ENCODE measurements at regions not wholly inside any gene's neighbourhood (a gene's known extent, or its start where the extent isn't known, plus 50 kb on each side); places are given as distances from the start of the nearest gene placed in this dataset.

DNA sequence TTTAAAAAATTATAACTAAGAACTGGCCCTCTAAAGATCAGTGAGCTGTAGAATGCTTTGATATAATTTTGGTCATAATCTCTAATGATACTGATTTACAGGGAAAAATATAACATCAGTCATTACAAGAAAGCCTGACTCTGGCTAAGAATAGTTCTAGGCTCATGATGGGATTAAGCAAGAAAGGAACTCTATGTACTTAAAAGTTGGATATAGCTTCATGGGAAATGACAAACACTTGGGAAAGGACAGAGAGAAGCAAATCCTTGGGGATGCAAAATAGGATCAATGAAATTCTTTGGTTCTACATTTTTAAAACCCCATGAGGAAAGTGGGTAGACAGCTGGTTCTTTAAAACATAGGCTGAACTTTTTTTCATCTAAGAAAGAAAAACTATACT is 472.7 kb upstream of the NR2F2 start:
- TF ChIP-seq, protein P1, sequence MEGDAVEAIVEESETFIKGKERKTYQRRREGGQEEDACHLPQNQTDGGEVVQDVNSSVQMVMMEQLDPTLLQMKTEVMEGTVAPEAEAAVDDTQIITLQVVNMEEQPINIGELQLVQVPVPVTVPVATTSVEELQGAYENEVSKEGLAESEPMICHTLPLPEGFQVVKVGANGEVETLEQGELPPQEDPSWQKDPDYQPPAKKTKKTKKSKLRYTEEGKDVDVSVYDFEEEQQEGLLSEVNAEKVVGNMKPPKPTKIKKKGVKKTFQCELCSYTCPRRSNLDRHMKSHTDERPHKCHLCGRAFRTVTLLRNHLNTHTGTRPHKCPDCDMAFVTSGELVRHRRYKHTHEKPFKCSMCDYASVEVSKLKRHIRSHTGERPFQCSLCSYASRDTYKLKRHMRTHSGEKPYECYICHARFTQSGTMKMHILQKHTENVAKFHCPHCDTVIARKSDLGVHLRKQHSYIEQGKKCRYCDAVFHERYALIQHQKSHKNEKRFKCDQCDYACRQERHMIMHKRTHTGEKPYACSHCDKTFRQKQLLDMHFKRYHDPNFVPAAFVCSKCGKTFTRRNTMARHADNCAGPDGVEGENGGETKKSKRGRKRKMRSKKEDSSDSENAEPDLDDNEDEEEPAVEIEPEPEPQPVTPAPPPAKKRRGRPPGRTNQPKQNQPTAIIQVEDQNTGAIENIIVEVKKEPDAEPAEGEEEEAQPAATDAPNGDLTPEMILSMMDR (IDR thresholded peaks at IDR 0.05) = no peak
- no peak for TF ChIP-seq POLR2A (IDR thresholded peaks at IDR 0.05)
- no peak for TF ChIP-seq POLR2AphosphoS5 (IDR thresholded peaks at IDR 0.05)

Data from suprapubic skin (tissue), 4 donors.